Ovary (tissue), 3 donors: ENCODE measurements at regions not wholly inside any gene's neighbourhood (a gene's known extent, or its start where the extent isn't known, plus 50 kb on each side); places are given as distances from the start of the nearest gene placed in this dataset.

Source experiments
- EP300 ChIP-seq: sonication (generic); formaldehyde crosslinking; IDR thresholded peaks from one replicate; pipeline ENCODE4 v1.6.1; 2017; ENCODE audit warnings: antibody characterized with exemption
- POLR2A ChIP-seq: fragments of 450-650 bp; IDR thresholded peaks from one replicate; pipeline ENCODE4 v1.6.1; 2017; ENCODE audit warnings: antibody characterized with exemption, mild to moderate bottlenecking, moderate library complexity
- TF ChIP-seq, protein P1 (sequence below), 3 donors: fragments of 450-650 bp in 2 of 3; fragments of 200-600 bp in 1 of 3; IDR thresholded peaks; one replicate each; pipeline versions ENCODE4 v1.5.1 to v1.8.0; 2016 to 2022; ENCODE audit warnings: antibody characterized with exemption in 3 of 3, mild to moderate bottlenecking in 1 of 3
- donor health status: DM: no; HTN: no; CAD: no.

DNA sequence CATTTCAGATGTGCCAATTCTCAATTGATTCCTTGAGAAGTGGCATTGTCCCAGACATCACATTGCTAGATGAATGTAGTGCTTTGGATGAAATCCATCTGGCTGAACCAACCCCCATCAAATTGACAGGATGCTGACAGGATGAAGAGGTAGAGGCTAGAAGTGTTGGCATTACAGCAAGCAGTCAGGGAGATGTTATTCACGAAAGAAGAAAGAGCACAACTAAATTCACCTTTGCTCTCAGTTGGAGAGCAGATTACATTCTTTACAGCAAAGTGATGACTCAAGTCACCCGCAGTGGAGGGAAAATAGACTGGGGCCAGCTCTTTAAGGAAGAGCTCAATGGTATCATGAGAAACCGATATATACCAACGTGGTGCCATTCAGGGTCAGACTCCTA, 259.6 kb downstream of the C4orf33 start:
- TF ChIP-seq, protein P1, sequence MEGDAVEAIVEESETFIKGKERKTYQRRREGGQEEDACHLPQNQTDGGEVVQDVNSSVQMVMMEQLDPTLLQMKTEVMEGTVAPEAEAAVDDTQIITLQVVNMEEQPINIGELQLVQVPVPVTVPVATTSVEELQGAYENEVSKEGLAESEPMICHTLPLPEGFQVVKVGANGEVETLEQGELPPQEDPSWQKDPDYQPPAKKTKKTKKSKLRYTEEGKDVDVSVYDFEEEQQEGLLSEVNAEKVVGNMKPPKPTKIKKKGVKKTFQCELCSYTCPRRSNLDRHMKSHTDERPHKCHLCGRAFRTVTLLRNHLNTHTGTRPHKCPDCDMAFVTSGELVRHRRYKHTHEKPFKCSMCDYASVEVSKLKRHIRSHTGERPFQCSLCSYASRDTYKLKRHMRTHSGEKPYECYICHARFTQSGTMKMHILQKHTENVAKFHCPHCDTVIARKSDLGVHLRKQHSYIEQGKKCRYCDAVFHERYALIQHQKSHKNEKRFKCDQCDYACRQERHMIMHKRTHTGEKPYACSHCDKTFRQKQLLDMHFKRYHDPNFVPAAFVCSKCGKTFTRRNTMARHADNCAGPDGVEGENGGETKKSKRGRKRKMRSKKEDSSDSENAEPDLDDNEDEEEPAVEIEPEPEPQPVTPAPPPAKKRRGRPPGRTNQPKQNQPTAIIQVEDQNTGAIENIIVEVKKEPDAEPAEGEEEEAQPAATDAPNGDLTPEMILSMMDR (IDR thresholded peaks at IDR 0.05), result no peak
- TF ChIP-seq POLR2A, result no peak
- TF ChIP-seq EP300, result no peak
